ENCODE measurements at regions not wholly inside any gene's neighbourhood (a gene's known extent, or its start where the extent isn't known, plus 50 kb on each side); places are given as distances from the start of the nearest gene placed in this dataset.

DNA sequence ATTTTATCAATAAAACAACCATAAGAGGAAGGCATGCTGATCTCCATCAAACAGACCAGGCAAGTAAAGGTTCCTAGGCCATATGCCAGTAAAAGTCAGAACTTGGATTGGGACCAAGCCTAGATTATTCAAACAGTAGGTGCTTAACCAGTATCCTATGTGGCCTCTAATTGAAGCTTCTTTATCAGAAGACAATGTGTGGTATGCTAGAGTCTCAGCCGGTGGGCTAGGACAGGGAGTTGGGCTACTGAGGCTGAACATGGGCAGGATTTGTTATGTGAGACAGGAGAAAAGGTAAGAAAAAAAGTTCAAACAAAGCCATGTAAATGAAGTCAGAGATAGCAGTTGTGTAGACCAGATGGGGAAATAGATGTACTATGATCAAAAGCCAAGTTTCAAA is 413.7 kb upstream of the GHITM start:
- TF ChIP-seq, protein P1, sequence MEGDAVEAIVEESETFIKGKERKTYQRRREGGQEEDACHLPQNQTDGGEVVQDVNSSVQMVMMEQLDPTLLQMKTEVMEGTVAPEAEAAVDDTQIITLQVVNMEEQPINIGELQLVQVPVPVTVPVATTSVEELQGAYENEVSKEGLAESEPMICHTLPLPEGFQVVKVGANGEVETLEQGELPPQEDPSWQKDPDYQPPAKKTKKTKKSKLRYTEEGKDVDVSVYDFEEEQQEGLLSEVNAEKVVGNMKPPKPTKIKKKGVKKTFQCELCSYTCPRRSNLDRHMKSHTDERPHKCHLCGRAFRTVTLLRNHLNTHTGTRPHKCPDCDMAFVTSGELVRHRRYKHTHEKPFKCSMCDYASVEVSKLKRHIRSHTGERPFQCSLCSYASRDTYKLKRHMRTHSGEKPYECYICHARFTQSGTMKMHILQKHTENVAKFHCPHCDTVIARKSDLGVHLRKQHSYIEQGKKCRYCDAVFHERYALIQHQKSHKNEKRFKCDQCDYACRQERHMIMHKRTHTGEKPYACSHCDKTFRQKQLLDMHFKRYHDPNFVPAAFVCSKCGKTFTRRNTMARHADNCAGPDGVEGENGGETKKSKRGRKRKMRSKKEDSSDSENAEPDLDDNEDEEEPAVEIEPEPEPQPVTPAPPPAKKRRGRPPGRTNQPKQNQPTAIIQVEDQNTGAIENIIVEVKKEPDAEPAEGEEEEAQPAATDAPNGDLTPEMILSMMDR (conservative IDR thresholded peaks at IDR 0.05; ENCODE audit: low read depth, low read length), result no peak
- no peak for TF ChIP-seq EZH2 (IDR thresholded peaks at IDR 0.05; ENCODE audit: low read length, unreplicated experiment)
- TF ChIP-seq EZH2phosphoT487 (IDR thresholded peaks at IDR 0.05; ENCODE audit: borderline replicate concordance, low read length), result no peak

Data from PC-3 (cell line).